ENCODE measurements at regions not wholly inside any gene's neighbourhood (a gene's known extent, or its start where the extent isn't known, plus 50 kb on each side); places are given as distances from the start of the nearest gene placed in this dataset.

DNA sequence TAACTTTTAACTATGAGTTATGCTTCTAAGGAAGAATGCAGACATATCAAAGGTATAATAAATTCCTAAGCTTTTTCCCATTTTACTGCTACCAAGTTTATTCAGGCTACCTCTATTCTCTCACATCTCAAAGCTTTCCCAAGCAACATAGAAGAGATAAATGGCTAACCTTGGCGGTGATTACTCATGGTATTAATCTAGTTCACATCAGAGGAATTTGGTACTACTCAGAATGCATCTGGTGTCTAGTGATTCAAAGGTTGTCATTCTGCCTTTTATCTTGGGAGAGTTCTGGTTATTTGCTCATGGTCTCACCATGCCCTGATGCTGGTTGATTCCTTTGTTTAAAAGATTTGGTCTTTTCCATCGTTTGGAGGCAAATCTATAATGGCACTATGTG is 182.7 kb downstream of the TAF11L14 start:
- TF ChIP-seq, protein P1, sequence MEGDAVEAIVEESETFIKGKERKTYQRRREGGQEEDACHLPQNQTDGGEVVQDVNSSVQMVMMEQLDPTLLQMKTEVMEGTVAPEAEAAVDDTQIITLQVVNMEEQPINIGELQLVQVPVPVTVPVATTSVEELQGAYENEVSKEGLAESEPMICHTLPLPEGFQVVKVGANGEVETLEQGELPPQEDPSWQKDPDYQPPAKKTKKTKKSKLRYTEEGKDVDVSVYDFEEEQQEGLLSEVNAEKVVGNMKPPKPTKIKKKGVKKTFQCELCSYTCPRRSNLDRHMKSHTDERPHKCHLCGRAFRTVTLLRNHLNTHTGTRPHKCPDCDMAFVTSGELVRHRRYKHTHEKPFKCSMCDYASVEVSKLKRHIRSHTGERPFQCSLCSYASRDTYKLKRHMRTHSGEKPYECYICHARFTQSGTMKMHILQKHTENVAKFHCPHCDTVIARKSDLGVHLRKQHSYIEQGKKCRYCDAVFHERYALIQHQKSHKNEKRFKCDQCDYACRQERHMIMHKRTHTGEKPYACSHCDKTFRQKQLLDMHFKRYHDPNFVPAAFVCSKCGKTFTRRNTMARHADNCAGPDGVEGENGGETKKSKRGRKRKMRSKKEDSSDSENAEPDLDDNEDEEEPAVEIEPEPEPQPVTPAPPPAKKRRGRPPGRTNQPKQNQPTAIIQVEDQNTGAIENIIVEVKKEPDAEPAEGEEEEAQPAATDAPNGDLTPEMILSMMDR (optimal IDR thresholded peaks at IDR 0.05 in 1 of 3, IDR thresholded peaks at IDR 0.05 in 1 of 3, conservative IDR thresholded peaks at IDR 0.05 in 1 of 3; ENCODE audit: extremely low read depth in 1 of 3, insufficient read depth in 2 of 3, low read length in 3 of 3) = no peak
- TF ChIP-seq EZH2 (IDR thresholded peaks at IDR 0.05; ENCODE audit: low read length) = no peak
